ENCODE measurements at regions not wholly inside any gene's neighbourhood (a gene's known extent, or its start where the extent isn't known, plus 50 kb on each side); places are given as distances from the start of the nearest gene placed in this dataset.
"Not testable (repeated sequence)": the region's sequence is repeated elsewhere in the genome, so short reads cannot be mapped to it uniquely, and the experiment has no call there.

- H3K27me3 ChIP-seq (ENCODE audit: control insufficient read depth, extremely low read depth, insufficient read depth, low read length); H3K9ac ChIP-seq (ENCODE audit: control insufficient read depth, extremely low read depth, insufficient read depth, low read length); H3K36me3 ChIP-seq (ENCODE audit: control insufficient read depth in 2 of 2, extremely low read depth in 1 of 2, insufficient read depth in 2 of 2, low read length in 2 of 2); H3K4me1 ChIP-seq (ENCODE audit: control insufficient read depth, extremely low read depth, insufficient read depth, low read length); FAIRE-seq; H3K27ac ChIP-seq (ENCODE audit: control insufficient read depth, insufficient read depth, low read length); DNase-seq (ENCODE audit: low read depth, low spot score); H2AFZ ChIP-seq (ENCODE audit: control insufficient read depth, low read length); H3K9me3 ChIP-seq (ENCODE audit: control insufficient read depth, low read depth, low read length); dilution Hi-C loops (cut with MboI; ENCODE audit: extremely low pct_ligation_motif_present, low sequenced_read_pairs); H4K20me1 ChIP-seq (ENCODE audit: control insufficient read depth, extremely low read depth, insufficient read depth, low read length); H3K9me1 ChIP-seq (ENCODE audit: control insufficient read depth, extremely low read depth, insufficient read depth, low read length); H3K4me3 ChIP-seq (ENCODE audit: control insufficient read depth in 2 of 3, extremely low read depth in 1 of 3, insufficient read depth in 2 of 3, low read depth in 1 of 3, low read length in 3 of 3); H3K79me2 ChIP-seq (ENCODE audit: control insufficient read depth, insufficient read depth, low read length): not testable (repeated sequence)
- H3K4me2 ChIP-seq (ENCODE audit: control insufficient read depth, extremely low read depth, insufficient read depth, low read depth, low read length), result peak overlapping the region; percentile 56
Observed at GRCh38 chr11:71780771-71781170, 52.2 kb upstream of the DEFB108B start.

GRCh38 chr11:71781491-71781890, 51.5 kb upstream of the DEFB108B start:
- H3K4me3 ChIP-seq (ENCODE audit: control insufficient read depth in 2 of 3, extremely low read depth in 1 of 3, insufficient read depth in 2 of 3, low read depth in 1 of 3, low read length in 3 of 3); H4K20me1 ChIP-seq (ENCODE audit: control insufficient read depth, extremely low read depth, insufficient read depth, low read length); H3K27me3 ChIP-seq (ENCODE audit: control insufficient read depth, extremely low read depth, insufficient read depth, low read length); H3K9ac ChIP-seq (ENCODE audit: control insufficient read depth, extremely low read depth, insufficient read depth, low read length); FAIRE-seq; H3K79me2 ChIP-seq (ENCODE audit: control insufficient read depth, insufficient read depth, low read length); H3K9me3 ChIP-seq (ENCODE audit: control insufficient read depth, low read depth, low read length); H3K36me3 ChIP-seq (ENCODE audit: control insufficient read depth in 2 of 2, extremely low read depth in 1 of 2, insufficient read depth in 2 of 2, low read length in 2 of 2); DNase-seq (ENCODE audit: low read depth, low spot score); H2AFZ ChIP-seq (ENCODE audit: control insufficient read depth, low read length); dilution Hi-C loops (cut with MboI; ENCODE audit: extremely low pct_ligation_motif_present, low sequenced_read_pairs); H3K9me1 ChIP-seq (ENCODE audit: control insufficient read depth, extremely low read depth, insufficient read depth, low read length); H3K4me2 ChIP-seq (ENCODE audit: control insufficient read depth, extremely low read depth, insufficient read depth, low read depth, low read length); H3K4me1 ChIP-seq (ENCODE audit: control insufficient read depth, extremely low read depth, insufficient read depth, low read length); H3K27ac ChIP-seq (ENCODE audit: control insufficient read depth, insufficient read depth, low read length): not testable (repeated sequence)

GRCh38 chr11:71782229-71782861, 50.7 kb upstream of the DEFB108B start:
- H3K4me1 ChIP-seq (ENCODE audit: control insufficient read depth, extremely low read depth, insufficient read depth, low read length); H2AFZ ChIP-seq (ENCODE audit: control insufficient read depth, low read length); DNase-seq (ENCODE audit: low read depth, low spot score); FAIRE-seq; H3K9ac ChIP-seq (ENCODE audit: control insufficient read depth, extremely low read depth, insufficient read depth, low read length); H3K4me3 ChIP-seq (ENCODE audit: control insufficient read depth in 2 of 3, extremely low read depth in 1 of 3, insufficient read depth in 2 of 3, low read depth in 1 of 3, low read length in 3 of 3); H4K20me1 ChIP-seq (ENCODE audit: control insufficient read depth, extremely low read depth, insufficient read depth, low read length); H3K9me3 ChIP-seq (ENCODE audit: control insufficient read depth, low read depth, low read length); dilution Hi-C loops (cut with MboI; ENCODE audit: extremely low pct_ligation_motif_present, low sequenced_read_pairs); H3K79me2 ChIP-seq (ENCODE audit: control insufficient read depth, insufficient read depth, low read length); H3K36me3 ChIP-seq (ENCODE audit: control insufficient read depth in 2 of 2, extremely low read depth in 1 of 2, insufficient read depth in 2 of 2, low read length in 2 of 2); H3K27me3 ChIP-seq (ENCODE audit: control insufficient read depth, extremely low read depth, insufficient read depth, low read length); H3K9me1 ChIP-seq (ENCODE audit: control insufficient read depth, extremely low read depth, insufficient read depth, low read length); H3K27ac ChIP-seq (ENCODE audit: control insufficient read depth, insufficient read depth, low read length); H3K4me2 ChIP-seq (ENCODE audit: control insufficient read depth, extremely low read depth, insufficient read depth, low read depth, low read length): not testable (repeated sequence)

GRCh38 chr11:71783191-71783590, 49.8 kb upstream of the DEFB108B start:
- H3K9ac ChIP-seq (ENCODE audit: control insufficient read depth, extremely low read depth, insufficient read depth, low read length); DNase-seq (ENCODE audit: low read depth, low spot score); dilution Hi-C loops (cut with MboI; ENCODE audit: extremely low pct_ligation_motif_present, low sequenced_read_pairs); H2AFZ ChIP-seq (ENCODE audit: control insufficient read depth, low read length); H3K4me2 ChIP-seq (ENCODE audit: control insufficient read depth, extremely low read depth, insufficient read depth, low read depth, low read length); H3K4me1 ChIP-seq (ENCODE audit: control insufficient read depth, extremely low read depth, insufficient read depth, low read length); H3K36me3 ChIP-seq (ENCODE audit: control insufficient read depth in 2 of 2, extremely low read depth in 1 of 2, insufficient read depth in 2 of 2, low read length in 2 of 2); H3K9me1 ChIP-seq (ENCODE audit: control insufficient read depth, extremely low read depth, insufficient read depth, low read length); H3K79me2 ChIP-seq (ENCODE audit: control insufficient read depth, insufficient read depth, low read length); FAIRE-seq; H3K9me3 ChIP-seq (ENCODE audit: control insufficient read depth, low read depth, low read length); H3K27ac ChIP-seq (ENCODE audit: control insufficient read depth, insufficient read depth, low read length); H3K4me3 ChIP-seq (ENCODE audit: control insufficient read depth in 2 of 3, extremely low read depth in 1 of 3, insufficient read depth in 2 of 3, low read depth in 1 of 3, low read length in 3 of 3); H3K27me3 ChIP-seq (ENCODE audit: control insufficient read depth, extremely low read depth, insufficient read depth, low read length); H4K20me1 ChIP-seq (ENCODE audit: control insufficient read depth, extremely low read depth, insufficient read depth, low read length): not testable (repeated sequence)
